SU-DHL-6 (cell line): ENCODE measurements at regions not wholly inside any gene's neighbourhood (a gene's known extent, or its start where the extent isn't known, plus 50 kb on each side); places are given as distances from the start of the nearest gene placed in this dataset.

Source experiments
- CTCF ChIP-seq: fragments of 200-600 bp; sonication (generic); IDR thresholded peaks from one replicate; pipeline ENCODE4 v1.5.1; 2017; ENCODE audit warnings: antibody characterized with exemption, mild to moderate bottlenecking, low read length, moderate library complexity; ENCODE audit not compliant: insufficient read depth, poor library complexity, severe bottlenecking
- EZH2phosphoT487 ChIP-seq: fragments of 200-600 bp; sonication (generic), shearing (Covaris generic); conservative IDR thresholded peaks from 2 replicates; pipeline ENCODE4 v1.6.1; 2018; ENCODE audit warnings: mild to moderate bottlenecking, antibody characterized with exemption, low read length, moderate library complexity, mixed read lengths

- TF ChIP-seq CTCF (no peak), EZH2phosphoT487 (no peak)
Measured at GRCh38 chr13:33908116-33908515, 90.2 kb downstream of the RFC3 start.
